ENCODE measurements at regions not wholly inside any gene's neighbourhood (a gene's known extent, or its start where the extent isn't known, plus 50 kb on each side); places are given as distances from the start of the nearest gene placed in this dataset.

DNA sequence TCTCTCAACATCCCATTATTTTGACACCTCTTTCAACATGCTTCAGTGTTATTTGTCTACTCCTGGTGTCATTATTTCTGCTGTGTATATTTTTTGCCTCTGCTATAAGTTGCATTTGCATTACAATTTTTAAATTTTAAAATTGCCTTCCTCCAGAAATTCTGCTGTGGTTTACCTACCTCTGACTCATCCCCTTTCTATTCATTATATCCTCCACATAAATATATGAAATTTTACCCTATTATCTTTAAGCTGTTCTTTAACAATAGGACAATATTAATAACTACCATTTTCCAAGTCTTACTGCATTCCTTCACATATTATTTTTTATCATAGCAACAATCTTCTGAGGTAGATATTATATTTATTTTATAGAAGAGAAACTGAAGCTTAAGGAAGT, 178.1 kb upstream of the NRIP1 start:
- Mint-ChIP-seq H3K4me3 (ENCODE audit: unreplicated experiment) (no peak overlapping the region), H3K36me3 (ENCODE audit: unreplicated experiment) (no peaks in the 10 kb centered on the region), H3K4me1 (ENCODE audit: unreplicated experiment) (peaks cover 48% of the 10 kb centered on the region), H3K27ac (ENCODE audit: unreplicated experiment) (no peak overlapping the region), H3K9me3 (ENCODE audit: unreplicated experiment) (no peaks in the 10 kb centered on the region), H3K27me3 (ENCODE audit: unreplicated experiment) (no peaks in the 10 kb centered on the region)
- no peak for DNase-seq (ENCODE audit: extremely low spot score, unreplicated experiment)
- TF ChIP-seq, protein P1, sequence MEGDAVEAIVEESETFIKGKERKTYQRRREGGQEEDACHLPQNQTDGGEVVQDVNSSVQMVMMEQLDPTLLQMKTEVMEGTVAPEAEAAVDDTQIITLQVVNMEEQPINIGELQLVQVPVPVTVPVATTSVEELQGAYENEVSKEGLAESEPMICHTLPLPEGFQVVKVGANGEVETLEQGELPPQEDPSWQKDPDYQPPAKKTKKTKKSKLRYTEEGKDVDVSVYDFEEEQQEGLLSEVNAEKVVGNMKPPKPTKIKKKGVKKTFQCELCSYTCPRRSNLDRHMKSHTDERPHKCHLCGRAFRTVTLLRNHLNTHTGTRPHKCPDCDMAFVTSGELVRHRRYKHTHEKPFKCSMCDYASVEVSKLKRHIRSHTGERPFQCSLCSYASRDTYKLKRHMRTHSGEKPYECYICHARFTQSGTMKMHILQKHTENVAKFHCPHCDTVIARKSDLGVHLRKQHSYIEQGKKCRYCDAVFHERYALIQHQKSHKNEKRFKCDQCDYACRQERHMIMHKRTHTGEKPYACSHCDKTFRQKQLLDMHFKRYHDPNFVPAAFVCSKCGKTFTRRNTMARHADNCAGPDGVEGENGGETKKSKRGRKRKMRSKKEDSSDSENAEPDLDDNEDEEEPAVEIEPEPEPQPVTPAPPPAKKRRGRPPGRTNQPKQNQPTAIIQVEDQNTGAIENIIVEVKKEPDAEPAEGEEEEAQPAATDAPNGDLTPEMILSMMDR (IDR thresholded peaks at IDR 0.05), result no peak

DNA sequence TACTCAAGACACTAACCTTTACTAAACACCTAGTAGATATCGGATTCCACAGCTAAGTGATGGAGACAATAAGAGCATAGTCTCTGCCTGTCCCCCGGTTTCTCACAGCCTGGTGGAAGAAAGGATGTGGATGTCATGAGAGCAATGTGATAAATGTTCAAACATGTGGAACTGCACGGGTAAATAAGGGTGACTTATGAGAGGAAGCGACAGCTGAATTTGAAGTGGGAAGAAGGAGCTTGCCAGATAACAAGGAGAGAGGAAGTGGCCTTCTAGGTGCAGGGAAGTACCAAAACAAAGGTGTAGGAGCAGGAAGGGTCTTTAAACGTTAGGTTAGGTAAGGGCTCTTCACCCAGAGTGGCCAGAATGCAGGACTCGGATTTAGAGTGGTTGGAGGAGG, 178.6 kb upstream of the NRIP1 start:
- H3K27me3 Mint-ChIP-seq (ENCODE audit: unreplicated experiment), result no peaks in the 10 kb centered on the region
- TF ChIP-seq, protein P1 (IDR thresholded peaks at IDR 0.05), result no peak
- H3K36me3 Mint-ChIP-seq (ENCODE audit: unreplicated experiment), result no peaks in the 10 kb centered on the region
- no peaks in the 10 kb centered on the region for H3K9me3 Mint-ChIP-seq (ENCODE audit: unreplicated experiment)
- H3K4me3 Mint-ChIP-seq (ENCODE audit: unreplicated experiment), result no peak overlapping the region
- no peak overlapping the region for H3K27ac Mint-ChIP-seq (ENCODE audit: unreplicated experiment)
- no peak for DNase-seq (ENCODE audit: extremely low spot score, unreplicated experiment)
- H3K4me1 Mint-ChIP-seq (ENCODE audit: unreplicated experiment), result peaks cover 48% of the 10 kb centered on the region

DNA sequence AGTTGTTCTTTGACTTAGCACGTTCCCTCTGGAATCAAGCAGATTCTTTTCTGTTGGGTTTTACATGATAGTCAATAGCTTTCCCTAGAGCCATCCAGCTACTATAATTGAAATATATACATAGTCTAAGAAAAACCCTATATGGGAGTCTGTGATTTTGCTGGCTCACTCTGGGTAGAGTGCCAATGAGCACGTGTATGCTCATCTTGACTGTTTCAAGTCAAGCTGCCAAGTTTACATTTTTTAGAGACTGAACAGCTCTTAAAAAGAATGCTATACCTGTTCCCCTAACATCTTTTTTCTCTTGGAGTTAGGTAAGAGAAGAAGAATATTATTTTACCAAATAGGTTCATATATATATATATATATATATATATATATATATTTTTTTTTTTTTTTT, 182.8 kb upstream of the NRIP1 start:
- DNase-seq (ENCODE audit: extremely low spot score, unreplicated experiment), result no peak
- Mint-ChIP-seq H3K36me3 (ENCODE audit: unreplicated experiment) (no peaks in the 10 kb centered on the region), H3K4me3 (ENCODE audit: unreplicated experiment) (no peak overlapping the region), H3K27me3 (ENCODE audit: unreplicated experiment) (no peaks in the 10 kb centered on the region), H3K9me3 (ENCODE audit: unreplicated experiment) (no peaks in the 10 kb centered on the region), H3K27ac (ENCODE audit: unreplicated experiment) (no peak overlapping the region), H3K4me1 (ENCODE audit: unreplicated experiment) (peaks cover 53% of the 10 kb centered on the region)
- TF ChIP-seq, protein P1 (IDR thresholded peaks at IDR 0.05), result no peak

DNA sequence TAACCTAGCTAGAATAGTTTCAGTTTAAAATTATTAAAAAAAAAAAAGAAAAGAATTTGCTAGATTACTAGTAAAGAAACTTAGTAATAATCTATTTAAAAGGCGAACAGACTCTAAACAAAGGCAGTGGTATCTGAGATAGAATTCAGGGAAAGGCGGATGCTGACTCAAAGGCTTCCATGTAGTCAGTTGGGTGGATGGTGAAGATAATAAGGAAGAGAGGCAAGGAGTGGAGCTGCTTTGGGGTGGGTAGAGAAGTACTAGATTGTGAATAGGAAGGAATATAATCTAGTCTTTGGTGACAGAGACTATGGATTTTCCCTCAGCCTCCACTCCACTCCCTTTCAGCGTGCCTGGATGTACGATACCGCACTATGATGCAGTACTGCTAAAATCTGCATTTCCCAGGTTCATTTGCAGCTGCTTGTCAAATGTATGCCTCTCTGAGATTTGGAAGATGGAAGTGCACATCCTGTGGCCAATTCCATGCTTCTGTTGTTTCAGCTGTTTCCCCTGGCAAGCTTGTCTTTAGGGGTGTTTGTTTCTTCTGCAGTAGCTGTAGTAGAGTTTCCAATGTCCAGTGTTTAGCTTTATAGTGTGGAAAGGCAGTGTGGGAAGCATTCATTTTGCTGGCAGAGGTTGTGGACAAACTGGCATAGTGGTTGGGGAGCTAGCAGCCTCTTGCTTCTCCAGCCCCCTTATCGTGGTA, 184.6 kb upstream of the NRIP1 start:
- Mint-ChIP-seq H3K9me3 (ENCODE audit: unreplicated experiment) (no peaks in the 10 kb centered on the region), H3K27ac (ENCODE audit: unreplicated experiment) (peak overlapping the region; percentile 39), H3K4me3 (ENCODE audit: unreplicated experiment) (no peak overlapping the region), H3K4me1 (ENCODE audit: unreplicated experiment) (peaks cover 45% of the 10 kb centered on the region), H3K36me3 (ENCODE audit: unreplicated experiment) (no peaks in the 10 kb centered on the region), H3K27me3 (ENCODE audit: unreplicated experiment) (no peaks in the 10 kb centered on the region)
- no peak for DNase-seq (ENCODE audit: extremely low spot score, unreplicated experiment)
- TF ChIP-seq, protein P1 (IDR thresholded peaks at IDR 0.05), result no peak

DNA sequence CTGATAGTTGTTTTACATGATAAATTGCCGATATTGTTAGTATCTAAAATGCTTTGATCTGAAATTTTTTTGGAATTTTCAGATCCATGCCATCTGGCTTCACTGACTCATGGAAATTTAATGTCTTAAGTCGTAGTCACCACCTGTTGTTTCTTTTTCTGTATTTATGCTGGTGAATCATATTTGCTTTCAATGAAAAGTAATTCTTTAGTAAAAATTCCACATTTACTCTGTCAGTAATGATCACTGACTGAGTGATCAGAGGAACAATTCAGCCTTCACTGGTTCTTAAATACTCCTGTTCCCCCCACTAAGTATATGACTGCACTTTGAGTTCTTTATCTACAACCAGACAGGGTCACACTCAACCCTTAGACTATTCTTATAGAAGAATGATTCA, 185.6 kb upstream of the NRIP1 start:
- Mint-ChIP-seq H3K27me3 (ENCODE audit: unreplicated experiment) (no peaks in the 10 kb centered on the region), H3K4me3 (ENCODE audit: unreplicated experiment) (no peak overlapping the region), H3K9me3 (ENCODE audit: unreplicated experiment) (no peaks in the 10 kb centered on the region), H3K36me3 (ENCODE audit: unreplicated experiment) (no peaks in the 10 kb centered on the region), H3K4me1 (ENCODE audit: unreplicated experiment) (peaks cover 44% of the 10 kb centered on the region), H3K27ac (ENCODE audit: unreplicated experiment) (no peak overlapping the region)
- no peak for DNase-seq (ENCODE audit: extremely low spot score, unreplicated experiment)
- TF ChIP-seq, protein P1 (IDR thresholded peaks at IDR 0.05), result no peak
